C4-2B (cell line): ENCODE measurements at regions not wholly inside any gene's neighbourhood (a gene's known extent, or its start where the extent isn't known, plus 50 kb on each side); places are given as distances from the start of the nearest gene placed in this dataset.

ENCODE experiments used
- H3K27ac ChIP-seq: fragments of 450-650 bp; 2 replicates; pipeline ENCODE4 v1.5.1; 2017
- CTCF ChIP-seq: fragments of 450-650 bp; conservative IDR thresholded peaks from 2 replicates; pipeline ENCODE4 v1.5.1; 2017; ENCODE audit warnings: mild to moderate bottlenecking
- ZFX ChIP-seq: fragments of 450-650 bp; IDR thresholded peaks from 2 replicates; pipeline ENCODE4 v1.6.1; 2017

DNA sequence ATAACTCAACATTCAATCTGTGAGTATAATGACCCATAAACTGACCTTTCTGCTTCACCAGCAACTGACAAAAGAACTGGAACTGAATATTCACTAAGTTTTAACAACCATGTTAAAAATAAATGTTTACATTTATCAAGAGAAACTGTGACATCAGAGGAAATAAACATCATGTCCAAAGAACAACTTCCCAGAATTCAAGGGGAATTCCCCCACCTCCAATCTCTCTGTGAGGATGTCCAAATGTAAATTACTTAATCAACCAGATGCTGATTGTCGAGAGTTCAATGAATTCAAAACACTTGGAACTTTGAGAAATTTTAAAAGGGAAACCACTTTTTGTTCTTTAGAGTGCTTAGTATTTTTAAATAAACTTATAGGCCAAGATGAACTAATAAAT lies 365.6 kb upstream of the ADGRL2 start:
- TF ChIP-seq CTCF: no peak
- TF ChIP-seq ZFX: no peak

DNA sequence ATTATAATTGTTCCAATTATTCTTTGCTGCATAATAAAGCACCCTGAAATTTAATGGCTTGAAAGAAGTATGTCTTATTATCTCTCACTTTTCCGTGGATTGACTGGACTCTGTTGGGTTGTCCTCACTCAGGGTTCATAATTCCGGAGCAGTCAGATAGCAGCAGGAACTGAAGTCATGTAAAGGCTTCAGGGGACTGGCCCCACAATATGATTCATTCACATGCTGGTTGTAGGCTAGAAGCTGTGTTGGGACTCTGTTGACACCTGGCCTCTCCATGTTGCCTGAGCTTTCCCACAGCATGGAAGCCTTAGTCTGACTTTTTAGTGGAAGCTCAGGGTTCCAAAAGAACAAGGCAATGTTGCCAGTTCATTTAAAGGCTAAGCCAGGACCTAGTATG lies 367.1 kb upstream of the ADGRL2 start:
- no peak overlapping the region for H3K27ac ChIP-seq
- TF ChIP-seq CTCF: no peak
- no peak for TF ChIP-seq ZFX

More for the DNA sequence above, 365.6 kb upstream of the ADGRL2 start:
- no peak overlapping the region for H3K27ac ChIP-seq

DNA sequence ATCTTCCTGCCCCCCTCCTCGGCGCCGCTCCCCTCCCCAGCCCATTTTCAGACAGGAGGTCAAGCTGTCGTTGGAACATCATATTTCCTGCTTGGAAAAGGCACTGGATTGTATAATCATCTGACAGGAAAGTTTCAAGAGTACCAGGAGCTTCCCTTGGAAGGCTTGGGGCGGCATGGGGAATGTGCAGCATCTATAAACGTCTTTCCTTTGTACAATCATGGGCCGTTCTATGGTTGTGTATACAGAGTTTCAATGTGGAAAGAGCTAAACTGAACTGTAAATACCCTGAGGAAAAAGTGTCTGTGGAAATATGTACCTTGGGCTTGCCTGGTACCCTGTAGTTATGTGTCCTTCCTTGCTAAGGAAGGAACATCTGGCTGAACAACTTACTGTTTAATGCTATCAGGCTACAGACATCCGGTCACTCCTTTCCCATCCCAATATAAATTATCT lies 368.1 kb upstream of the ADGRL2 start:
- TF ChIP-seq CTCF: no peak
- no peak for TF ChIP-seq ZFX
- no peak overlapping the region for H3K27ac ChIP-seq

DNA sequence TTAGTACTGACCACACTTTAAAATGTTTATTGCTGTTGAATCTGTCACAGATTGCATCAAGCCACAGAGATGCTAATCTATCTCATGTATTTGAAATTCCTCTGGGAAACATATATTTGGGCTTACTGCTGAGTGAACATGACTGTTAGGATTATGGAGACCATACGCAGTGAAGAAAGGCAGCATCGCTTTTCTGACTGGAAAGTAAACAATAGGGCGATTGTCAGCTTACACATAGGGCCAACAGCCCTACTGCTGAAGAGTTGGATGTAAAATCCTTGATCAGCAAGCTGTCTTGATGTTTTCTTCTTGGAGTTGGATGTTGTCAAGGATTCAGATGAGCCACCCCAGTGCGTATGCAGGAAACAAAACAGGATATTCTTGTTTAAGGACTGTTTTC lies 368.7 kb upstream of the ADGRL2 start:
- TF ChIP-seq ZFX (no peak), CTCF (no peak)
- H3K27ac ChIP-seq: no peak overlapping the region

DNA sequence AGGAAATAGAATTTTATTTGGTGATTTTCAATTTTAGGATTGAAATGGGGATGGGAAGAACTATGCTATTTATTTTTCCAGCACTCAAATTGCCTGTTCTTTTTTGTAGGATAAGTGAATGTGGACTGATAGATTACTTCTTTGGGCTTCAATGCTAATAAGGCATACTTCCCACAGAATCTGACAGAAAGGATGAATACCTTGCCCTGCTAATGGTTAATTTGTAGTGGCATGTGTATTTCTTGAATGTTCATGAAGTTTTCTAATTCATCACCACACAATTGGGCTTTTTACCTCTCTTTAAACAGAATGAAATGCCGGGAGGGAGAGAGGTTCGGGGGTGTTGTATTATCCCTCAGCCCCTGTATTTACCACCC lies 369.1 kb upstream of the ADGRL2 start:
- H3K27ac ChIP-seq: no peak overlapping the region
- TF ChIP-seq CTCF (no peak), ZFX (no peak)

GRCh38 chr1:81430955-81431623 lies 369.6 kb upstream of the ADGRL2 start:
- no peak for TF ChIP-seq CTCF
- no peak for TF ChIP-seq ZFX
- no peak overlapping the region for H3K27ac ChIP-seq

- H3K27ac ChIP-seq: no peak overlapping the region
- TF ChIP-seq CTCF (no peak), ZFX (no peak)
Measured at GRCh38 chr1:81430236-81430938, 370.3 kb upstream of the ADGRL2 start.
